D341Med (cell line): ENCODE measurements at regions not wholly inside any gene's neighbourhood (a gene's known extent, or its start where the extent isn't known, plus 50 kb on each side); places are given as distances from the start of the nearest gene placed in this dataset.
"Not testable (repeated sequence)": the region's sequence is repeated elsewhere in the genome, so short reads cannot be mapped to it uniquely, and the experiment has no call there.

ENCODE experiments used
- DNase-seq: peaks from one replicate; pipeline ENCODE4 v3.0.0; 2012; ENCODE audit warnings: low spot score

GRCh38 chr20:48405909-48406308 lies 421.9 kb downstream of the PREX1 start:
- DNase-seq: no peak

- no peak for DNase-seq
Observed at GRCh38 chr20:48404598-48404997, 423.2 kb downstream of the PREX1 start.

GRCh38 chr20:48403167-48403761 lies 424.5 kb downstream of the PREX1 start:
- no peak for DNase-seq

GRCh38 chr20:48401359-48401758 lies 426.4 kb downstream of the PREX1 start:
- DNase-seq: no peak

GRCh38 chr20:48400009-48400408 lies 427.8 kb downstream of the PREX1 start:
- no peak for DNase-seq

GRCh38 chr20:48398506-48399449 lies 429.0 kb downstream of the PREX1 start:
- no peak for DNase-seq

GRCh38 chr20:48396981-48397861 lies 430.6 kb downstream of the PREX1 start:
- DNase-seq: not testable (repeated sequence)

GRCh38 chr20:48395816-48396546 lies 431.8 kb downstream of the PREX1 start:
- no peak for DNase-seq

- no peak for DNase-seq
Observed at GRCh38 chr20:48394415-48395081, 433.3 kb downstream of the PREX1 start.

GRCh38 chr20:48393737-48394314 lies 434.0 kb downstream of the PREX1 start:
- no peak for DNase-seq

- no peak for DNase-seq
Observed at GRCh38 chr20:48393311-48393685, 434.5 kb downstream of the PREX1 start.

- no peak for DNase-seq
Observed at GRCh38 chr20:48392407-48393310, 435.1 kb downstream of the PREX1 start.

GRCh38 chr20:48390981-48391380 lies 436.8 kb downstream of the PREX1 start:
- no peak for DNase-seq

- DNase-seq: no peak
Observed at GRCh38 chr20:48387675-48388074, 440.1 kb downstream of the PREX1 start.

- no peak for DNase-seq
Observed at GRCh38 chr20:48385527-48385926, 442.3 kb downstream of the PREX1 start.

GRCh38 chr20:48385114-48385513 lies 442.7 kb downstream of the PREX1 start:
- no peak for DNase-seq

GRCh38 chr20:48384147-48384818 lies 443.5 kb downstream of the PREX1 start:
- no peak for DNase-seq

- no peak for DNase-seq
Observed at GRCh38 chr20:48383252-48383651, 444.5 kb downstream of the PREX1 start.

- no peak for DNase-seq
Observed at GRCh38 chr20:48382304-48382703, 445.5 kb downstream of the PREX1 start.
